ENCODE measurements at regions not wholly inside any gene's neighbourhood (a gene's known extent, or its start where the extent isn't known, plus 50 kb on each side); places are given as distances from the start of the nearest gene placed in this dataset.

GRCh38 chr6:90947184-90948064, 360.6 kb upstream of the MAP3K7 start:
- no peak for DNase-seq (ENCODE audit: low read depth)

DNA sequence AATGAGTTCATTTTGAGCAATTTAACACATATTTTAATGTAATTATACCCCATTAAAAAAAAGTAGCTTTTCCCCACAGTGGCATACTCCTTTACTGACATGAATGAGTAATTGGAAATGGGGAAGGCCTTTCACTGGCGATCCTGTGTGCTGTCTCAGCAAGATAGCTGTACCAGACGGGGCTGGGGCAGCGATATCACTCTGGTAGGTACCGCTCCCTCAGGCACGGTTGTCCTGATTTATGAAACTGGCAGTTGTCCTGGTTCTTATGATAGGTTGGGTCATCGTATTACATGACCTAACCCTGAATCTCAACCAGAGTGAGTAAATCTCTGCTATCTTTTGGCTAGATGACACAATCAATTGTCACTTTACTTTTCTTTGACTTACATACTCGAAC, 355.0 kb upstream of the MAP3K7 start:
- DNase-seq (ENCODE audit: low read depth), result no peak

DNA sequence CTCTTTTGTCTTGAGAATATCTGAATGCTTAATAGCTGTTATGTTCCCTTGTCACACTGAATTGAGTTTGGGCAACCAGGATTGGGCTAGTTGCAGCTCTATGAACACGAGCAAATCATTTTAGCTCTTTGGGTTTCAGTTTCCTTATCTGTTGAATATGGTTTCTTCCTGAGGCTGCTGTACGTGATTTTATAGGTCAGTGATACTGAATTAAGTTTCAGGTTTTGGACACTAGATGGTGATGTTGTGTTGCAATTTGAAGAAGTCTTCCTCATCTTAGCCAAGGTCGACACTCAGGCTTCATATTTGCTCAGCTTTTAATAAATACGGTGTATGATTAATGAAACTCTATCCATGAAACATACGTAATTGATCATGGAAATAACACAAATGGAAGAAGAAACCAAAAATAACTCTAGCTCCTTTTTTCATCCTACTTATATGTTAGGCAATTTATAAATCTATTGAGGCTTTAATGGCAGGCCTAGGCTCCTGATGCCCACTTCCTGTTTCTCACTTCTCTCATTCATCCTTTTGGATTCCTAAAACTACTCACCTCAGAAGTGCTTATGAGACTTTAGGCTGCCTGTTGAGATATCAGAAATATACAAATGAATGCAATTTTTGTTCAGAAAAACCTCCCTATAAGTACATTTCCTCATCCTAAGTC, 354.1 kb upstream of the MAP3K7 start:
- DNase-seq (ENCODE audit: low read depth), result peak; percentile 86

DNA sequence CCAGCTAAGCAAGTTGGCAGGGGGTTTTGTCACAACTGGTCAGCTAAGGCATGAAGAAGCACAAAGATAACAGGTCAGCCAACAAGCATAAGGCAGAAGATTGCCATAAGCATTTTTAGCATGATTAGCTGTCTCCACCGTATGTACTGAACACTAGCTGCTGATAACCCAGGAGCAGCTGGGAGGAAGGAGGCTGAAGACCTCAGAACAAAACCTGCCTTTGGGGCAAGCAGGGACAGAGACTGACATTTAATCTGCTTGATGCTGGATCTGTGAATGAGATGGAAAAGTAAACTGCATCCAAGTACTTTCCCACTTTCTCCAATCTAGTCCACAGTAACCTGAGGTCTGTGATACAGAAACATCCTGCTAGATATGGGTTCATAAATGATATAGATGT, 353.0 kb upstream of the MAP3K7 start:
- no peak for DNase-seq (ENCODE audit: low read depth)

- DNase-seq (ENCODE audit: low read depth), result no peak
These were observed 351.2 kb upstream of the MAP3K7 start for GRCh38 chr6:90938122-90938521.

- DNase-seq (ENCODE audit: low read depth), result no peak
These were observed 349.4 kb upstream of the MAP3K7 start for GRCh38 chr6:90936286-90936685.

GRCh38 chr6:90934966-90935365, 348.1 kb upstream of the MAP3K7 start:
- no peak for DNase-seq (ENCODE audit: low read depth)

DNA sequence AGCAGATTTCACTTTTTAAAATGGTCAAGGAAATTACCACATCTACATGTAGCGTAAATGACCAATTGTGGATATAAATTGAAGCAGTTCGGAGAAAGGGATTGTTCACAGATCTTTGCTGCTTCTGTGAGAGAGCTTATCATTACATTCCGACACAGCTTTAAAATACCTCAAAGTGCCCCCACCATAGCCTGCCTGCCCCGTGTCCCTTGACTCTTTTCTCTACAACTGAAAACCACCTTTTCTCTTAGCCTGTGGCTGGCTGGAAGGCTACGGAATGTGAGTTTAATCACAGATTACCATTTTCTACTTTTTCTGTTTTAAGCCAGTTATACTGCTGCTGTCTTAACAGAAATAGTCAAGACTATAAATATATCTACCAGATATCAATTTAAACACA, 347.2 kb upstream of the MAP3K7 start:
- no peak for DNase-seq (ENCODE audit: low read depth)

GRCh38 chr6:90932351-90932750, 345.5 kb upstream of the MAP3K7 start:
- no peak for DNase-seq (ENCODE audit: low read depth)

GRCh38 chr6:90928051-90928450, 341.2 kb upstream of the MAP3K7 start:
- no peak for DNase-seq (ENCODE audit: low read depth)

- no peak for DNase-seq (ENCODE audit: low read depth)
These were observed 338.9 kb upstream of the MAP3K7 start for GRCh38 chr6:90925726-90926125.

DNA sequence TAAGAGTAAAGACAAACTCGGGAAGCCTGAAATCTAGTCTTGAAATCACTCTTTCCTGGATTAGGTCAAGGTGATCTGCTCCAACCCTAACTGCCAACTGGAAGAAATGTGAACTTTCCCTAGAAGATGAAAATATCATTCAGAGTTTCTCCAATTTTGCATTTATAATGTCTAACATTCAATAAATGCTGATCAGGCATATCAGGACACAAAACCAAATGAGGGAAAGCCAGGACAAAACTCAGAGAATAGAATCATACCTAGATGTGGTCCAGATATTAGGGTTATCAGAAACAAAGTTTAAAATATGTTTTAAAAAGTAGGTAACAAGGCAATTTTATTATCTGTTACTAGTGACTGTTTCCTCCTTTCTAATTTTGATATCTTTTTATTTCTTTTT, 335.5 kb upstream of the MAP3K7 start:
- no peak for DNase-seq (ENCODE audit: low read depth)

DNA sequence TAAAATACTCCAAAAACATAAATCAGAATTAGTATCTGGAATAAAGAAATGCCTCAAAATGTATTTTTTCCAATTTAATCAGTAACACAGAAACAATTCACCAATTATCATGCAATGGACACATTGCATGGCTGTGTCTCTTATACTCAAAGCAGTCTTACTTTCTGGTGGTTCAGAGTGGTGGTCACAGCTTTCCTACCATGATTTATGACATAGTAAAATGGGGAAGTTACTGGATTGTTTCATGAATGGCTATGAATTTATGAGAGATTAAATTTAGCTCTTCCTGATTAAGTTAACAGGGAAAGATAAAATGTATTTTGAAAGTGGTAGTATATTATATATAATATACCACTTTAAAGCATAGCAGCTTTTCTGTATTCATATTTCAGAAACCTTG, 331.5 kb upstream of the MAP3K7 start:
- no peak for DNase-seq (ENCODE audit: low read depth)

GRCh38 chr6:90917376-90917775, 330.5 kb upstream of the MAP3K7 start:
- DNase-seq (ENCODE audit: low read depth), result no peak

- DNase-seq (ENCODE audit: low read depth), result no peak
These were observed 330.1 kb upstream of the MAP3K7 start for GRCh38 chr6:90916968-90917367.

DNA sequence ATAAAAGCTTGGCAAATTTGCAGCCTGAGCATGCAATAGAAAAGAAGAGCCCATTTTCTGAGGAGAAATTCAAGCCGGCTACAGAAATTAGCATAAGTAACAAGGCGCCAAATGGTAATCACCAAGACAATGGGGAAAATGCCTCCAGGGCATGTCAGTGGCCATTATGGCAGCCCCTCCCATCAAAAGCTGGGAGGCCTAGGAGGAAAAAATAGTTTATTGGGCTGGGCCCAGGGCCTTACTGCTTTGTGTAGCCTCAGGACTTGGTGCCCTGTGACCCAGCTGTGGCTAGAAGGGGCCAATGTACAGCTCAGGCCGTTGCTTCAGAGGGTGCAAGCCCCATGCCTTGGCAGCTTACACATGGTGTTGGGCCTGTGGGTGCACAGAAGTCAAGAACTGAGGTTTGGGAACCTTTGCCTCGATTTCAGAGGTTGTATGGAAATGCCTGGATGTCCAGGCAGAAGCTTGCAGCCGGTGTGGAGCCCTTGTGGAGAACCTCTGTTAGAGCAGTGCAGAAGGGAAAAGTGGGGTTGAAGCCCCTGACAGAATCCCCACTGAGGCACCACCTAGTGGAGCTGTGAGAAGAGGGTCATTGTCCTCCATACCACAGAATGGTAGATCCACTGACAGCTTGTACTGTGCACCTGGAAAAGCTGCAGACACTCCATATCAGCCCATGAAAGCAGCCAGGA, 328.5 kb upstream of the MAP3K7 start:
- no peak for DNase-seq (ENCODE audit: low read depth)

DNA sequence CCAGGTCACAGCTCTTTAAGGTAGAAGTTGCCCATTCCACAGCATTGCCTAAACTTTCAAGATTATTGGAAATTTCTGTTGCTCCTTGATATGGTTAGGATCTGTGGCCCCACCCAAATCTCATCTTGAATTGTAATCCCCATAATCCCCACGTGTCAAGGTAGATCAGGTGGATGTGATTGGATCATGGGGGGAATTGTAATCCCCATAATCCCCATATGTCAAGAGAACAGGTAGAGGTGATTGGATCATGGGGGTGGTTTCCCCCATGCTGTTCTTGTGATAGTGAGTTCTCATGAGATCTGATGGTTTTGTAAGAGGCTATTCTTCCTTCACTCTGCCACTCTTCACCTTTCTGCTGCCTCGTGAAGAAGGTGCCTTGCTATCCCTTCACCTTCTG, 327.4 kb upstream of the MAP3K7 start:
- no peak for DNase-seq (ENCODE audit: low read depth)

DNA sequence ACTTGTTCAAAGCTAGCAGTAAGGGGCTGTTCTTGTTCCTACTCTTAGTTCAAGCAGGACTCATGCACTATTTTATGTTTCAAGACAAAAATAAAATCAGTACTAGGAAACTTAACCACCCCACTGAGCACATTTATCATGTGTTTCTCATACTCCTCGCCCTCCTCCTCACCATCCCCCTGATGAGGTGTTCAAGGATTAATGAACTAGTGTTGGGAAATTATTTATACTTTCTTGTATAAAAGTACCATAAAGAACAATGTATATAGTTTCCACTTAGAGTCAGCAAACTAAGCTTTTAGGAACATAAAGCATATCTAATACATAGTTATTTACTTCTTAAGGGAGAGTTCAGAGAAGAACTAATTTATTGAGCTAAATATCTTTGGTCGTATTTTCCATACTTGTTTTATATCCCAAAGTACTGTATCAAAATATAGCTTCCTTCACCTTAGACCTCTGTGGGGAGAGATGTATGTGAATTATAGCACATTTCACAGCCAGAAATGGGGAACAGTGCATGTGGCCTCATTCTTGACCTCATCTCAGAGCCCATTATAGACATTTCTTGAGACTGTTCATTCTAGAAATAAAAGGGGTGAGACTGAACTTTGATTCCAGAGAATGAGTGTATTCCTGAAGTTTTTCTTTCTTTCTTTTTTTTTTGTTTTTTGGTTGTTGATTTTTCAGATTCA, 326.5 kb upstream of the MAP3K7 start:
- no peak for DNase-seq (ENCODE audit: low read depth)

GRCh38 chr6:90911642-90912041, 324.8 kb upstream of the MAP3K7 start:
- DNase-seq (ENCODE audit: low read depth), result no peak

DNA sequence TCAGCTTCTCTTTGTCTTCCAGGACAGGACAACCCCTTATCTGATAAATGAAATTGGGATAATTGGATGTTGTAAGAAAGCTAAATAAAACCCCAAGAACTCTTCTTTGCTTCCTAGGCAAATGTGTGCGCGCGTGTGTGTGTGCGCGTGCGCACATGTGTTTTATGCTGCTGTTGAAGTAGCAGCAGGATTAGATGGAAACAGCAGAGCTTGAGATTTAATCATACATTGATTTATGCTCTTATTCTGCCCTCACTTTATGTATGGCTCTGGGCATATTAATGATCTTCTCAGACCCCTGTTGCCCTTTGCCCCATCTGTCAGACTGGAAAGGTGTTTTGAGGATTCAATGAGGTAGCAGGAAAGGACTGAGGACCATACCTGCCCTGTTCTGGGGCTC, 324.0 kb upstream of the MAP3K7 start:
- no peak for DNase-seq (ENCODE audit: low read depth)

DNA sequence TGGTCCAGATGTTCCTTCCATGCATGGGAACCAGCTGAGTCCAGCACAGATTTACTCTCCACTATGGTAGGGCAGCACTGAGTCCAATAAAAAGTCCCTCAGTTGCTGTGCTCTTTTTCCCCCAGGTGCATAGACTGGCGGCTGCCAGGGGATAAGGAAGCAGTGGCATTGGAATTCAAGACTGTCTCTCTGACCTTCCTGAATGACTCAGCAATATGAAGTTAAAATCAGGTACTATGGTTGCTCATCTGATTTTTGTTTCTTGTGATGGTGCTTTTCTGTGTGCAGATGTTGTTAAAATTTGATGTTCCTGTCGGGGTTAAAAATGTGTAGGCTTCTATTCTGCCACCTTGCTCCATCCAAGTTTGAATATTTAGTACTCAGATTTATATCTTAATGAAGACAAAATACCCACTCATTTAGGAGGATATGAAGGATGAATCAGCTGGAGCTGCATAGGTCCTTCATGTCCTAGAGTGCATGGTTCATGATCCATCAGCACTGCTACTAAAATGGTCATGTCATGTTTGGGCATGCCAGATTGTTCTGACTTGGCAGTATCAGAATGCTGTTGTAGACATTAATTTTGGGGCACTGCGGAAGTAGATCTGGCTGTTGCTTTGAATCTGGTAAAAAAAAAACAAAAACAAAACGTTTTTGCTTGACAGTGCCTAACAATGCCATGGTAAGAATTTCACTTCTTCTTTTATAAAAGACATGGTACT, 321.2 kb upstream of the MAP3K7 start:
- no peak for DNase-seq (ENCODE audit: low read depth)

Measured in HT1080 (cell line).